RWPE2 (cell line): ENCODE measurements at regions not wholly inside any gene's neighbourhood (a gene's known extent, or its start where the extent isn't known, plus 50 kb on each side); places are given as distances from the start of the nearest gene placed in this dataset.

Experiments used
- ATAC-seq: fragments of 200-7000 bp; cut with Tn5 transposase; 3 replicates; pipeline ENCODE4 v1.9.1; 2021; ENCODE audit warnings: low read depth
- DNase-seq: peaks from one replicate; pipeline ENCODE4 v3.0.0-alpha.2; 2020; ENCODE audit warnings: low spot score
- H3K27ac ChIP-seq: fragments of 450-650 bp; 2 replicates; pipeline ENCODE4 v1.5.1; 2017; ENCODE audit warnings: mild to moderate bottlenecking; ENCODE audit not compliant: poor library complexity, severe bottlenecking
- H3K27me3 ChIP-seq: fragments of 250-450 bp; sonication (Bioruptor Pico); 2 replicates; pipeline ENCODE4 v1.5.1; 2021; ENCODE audit warnings: mild to moderate bottlenecking, moderate library complexity; ENCODE audit not compliant: insufficient read depth, poor library complexity, severe bottlenecking
- H3K36me3 ChIP-seq: fragments of 250-450 bp; sonication (Bioruptor Pico); 2 replicates; pipeline ENCODE4 v1.5.1; 2020; ENCODE audit warnings: low read depth, mild to moderate bottlenecking, moderate library complexity
- H3K4me1 ChIP-seq: fragments of 250-450 bp; sonication (Bioruptor Pico); 2 replicates; pipeline ENCODE4 v1.5.1; 2021; ENCODE audit warnings: mild to moderate bottlenecking, moderate library complexity; ENCODE audit not compliant: insufficient read depth, poor library complexity, severe bottlenecking
- H3K4me3 ChIP-seq: fragments of 250-450 bp; sonication (Bioruptor Pico); 2 replicates; pipeline ENCODE4 v1.5.1; 2021; ENCODE audit warnings: mild to moderate bottlenecking, moderate library complexity; ENCODE audit not compliant: severe bottlenecking
- H3K9me3 ChIP-seq: fragments of 250-450 bp; sonication (Bioruptor Pico); 2 replicates; pipeline ENCODE4 v1.5.1; 2021; ENCODE audit warnings: mild to moderate bottlenecking, moderate library complexity; ENCODE audit not compliant: severe bottlenecking
- CTCF ChIP-seq: fragments of 450-650 bp; IDR thresholded peaks from one replicate; pipeline ENCODE4 v1.5.1; 2017; ENCODE audit warnings: mild to moderate bottlenecking, moderate library complexity; ENCODE audit not compliant: poor library complexity, severe bottlenecking

DNA sequence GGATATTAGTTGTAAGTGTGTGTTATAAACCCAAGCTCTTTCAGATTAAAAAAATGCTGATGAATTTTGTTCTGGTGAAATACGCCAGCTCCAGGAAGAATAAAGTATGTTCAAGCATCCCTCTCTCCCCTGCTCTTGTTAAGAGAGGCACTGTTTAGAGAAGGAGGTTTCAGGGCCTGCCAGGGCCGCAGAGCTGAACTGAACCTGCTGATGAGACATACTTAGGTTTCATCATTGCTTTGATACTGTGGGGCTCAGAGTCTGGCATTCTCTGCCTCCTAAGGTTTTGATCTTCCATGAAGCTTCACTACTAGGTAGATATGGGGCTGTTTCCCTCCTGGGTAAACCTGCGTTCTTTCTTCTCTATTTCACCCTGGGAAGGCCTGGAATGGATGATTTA is 175.3 kb upstream of the FAM20A start:
- no peaks in the 10 kb centered on the region for H3K36me3 ChIP-seq
- TF ChIP-seq CTCF = no peak
- no peaks in the 10 kb centered on the region for H3K27me3 ChIP-seq
- no peaks in the 10 kb centered on the region for H3K4me1 ChIP-seq
- no peaks in the 10 kb centered on the region for H3K9me3 ChIP-seq
- ATAC-seq (no peak), DNase-seq (no peak)
- H3K4me3 ChIP-seq = no peak overlapping the region
- H3K27ac ChIP-seq = no peak overlapping the region

- DNase-seq (no peak), ATAC-seq (no peak)
- H3K9me3 ChIP-seq = no peaks in the 10 kb centered on the region
- H3K4me1 ChIP-seq = no peaks in the 10 kb centered on the region
- no peak overlapping the region for H3K27ac ChIP-seq
- H3K27me3 ChIP-seq = no peaks in the 10 kb centered on the region
- no peak for TF ChIP-seq CTCF
- no peaks in the 10 kb centered on the region for H3K36me3 ChIP-seq
- H3K4me3 ChIP-seq = no peak overlapping the region
Measured at GRCh38 chr17:68775969-68776368, 174.8 kb upstream of the FAM20A start.

- H3K36me3 ChIP-seq = no peaks in the 10 kb centered on the region
- no peak overlapping the region for H3K27ac ChIP-seq
- TF ChIP-seq CTCF = no peak
- no peak overlapping the region for H3K4me3 ChIP-seq
- DNase-seq (no peak), ATAC-seq (no peak)
- H3K4me1 ChIP-seq = no peaks in the 10 kb centered on the region
- no peaks in the 10 kb centered on the region for H3K9me3 ChIP-seq
- no peaks in the 10 kb centered on the region for H3K27me3 ChIP-seq
Measured at GRCh38 chr17:68775318-68775717, 174.2 kb upstream of the FAM20A start.

DNA sequence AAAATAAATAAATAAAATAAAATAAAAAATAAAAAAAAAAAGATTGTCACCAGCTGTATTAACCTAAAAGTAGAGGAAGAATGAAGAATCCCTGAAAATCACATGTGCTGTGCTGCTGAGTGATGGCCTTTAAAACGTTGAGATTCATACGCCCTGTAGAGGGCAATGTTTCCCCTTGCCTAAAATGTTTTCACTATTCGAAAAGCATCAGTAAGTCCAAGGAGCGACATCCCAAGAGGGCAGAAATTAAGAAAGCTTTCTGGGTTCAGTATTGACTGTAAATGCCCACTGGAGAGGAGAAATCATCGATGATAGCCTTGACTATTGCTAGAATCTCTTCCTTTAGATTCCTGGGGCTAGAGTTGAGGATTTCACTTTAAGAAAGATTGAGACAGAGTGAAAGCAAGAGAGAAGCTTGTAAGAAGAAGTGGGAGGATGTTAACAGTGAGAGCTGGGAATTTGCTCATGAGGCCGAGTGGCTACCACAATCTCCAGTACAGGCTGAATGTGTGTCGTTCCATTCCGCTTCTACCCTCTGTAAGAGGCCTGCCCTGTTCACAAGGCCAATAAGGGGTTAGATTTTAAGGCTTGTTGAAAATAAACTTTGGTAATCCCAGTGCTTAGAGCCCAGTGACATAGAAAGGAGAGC is 170.8 kb upstream of the FAM20A start:
- DNase-seq (no peak), ATAC-seq (peak; percentile 66; the same call in 1 of the 3 replicates)
- Histone ChIP-seq H3K4me3 (no peak overlapping the region), H3K27me3 (no peaks in the 10 kb centered on the region), H3K9me3 (no peaks in the 10 kb centered on the region), H3K27ac (no peak overlapping the region), H3K36me3 (no peaks in the 10 kb centered on the region), H3K4me1 (no peaks in the 10 kb centered on the region)
- TF ChIP-seq CTCF = peak; percentile 83

GRCh38 chr17:68768804-68769203 is 167.6 kb upstream of the FAM20A start:
- no peak overlapping the region for H3K4me3 ChIP-seq
- H3K36me3 ChIP-seq = no peaks in the 10 kb centered on the region
- no peak for ATAC-seq

More at GRCh38 chr17:68768804-68769203, 167.6 kb upstream of the FAM20A start:
- H3K4me1 ChIP-seq = no peaks in the 10 kb centered on the region
- H3K27ac ChIP-seq = no peak overlapping the region
- no peak for TF ChIP-seq CTCF
- DNase-seq = no peak
- H3K27me3 ChIP-seq = no peaks in the 10 kb centered on the region
- no peaks in the 10 kb centered on the region for H3K9me3 ChIP-seq
